Adrenal gland (tissue), 9 donors: ENCODE measurements at regions not wholly inside any gene's neighbourhood (a gene's known extent, or its start where the extent isn't known, plus 50 kb on each side); places are given as distances from the start of the nearest gene placed in this dataset.

Experiments
- DNase-seq, 7 donors: peaks; one replicate each; pipeline ENCODE4 v3.0.0-alpha.2; 2019 to 2020
- H3K27ac ChIP-seq, 5 donors: fragments of 200-600 bp; sonication (generic) in 4 of 5; 1 replicate in 3 of 5; 2 replicates in 2 of 5; pipeline versions ENCODE4 v1.5.1 to v1.8.0; 2016 to 2020; ENCODE audit warnings: mild to moderate bottlenecking in 1 of 5
- H3K27me3 ChIP-seq: fragments of 200-600 bp; 2 replicates; pipeline ENCODE4 v1.8.0; 2021
- H3K36me3 ChIP-seq, 2 donors: fragments of 200-600 bp; replicated peaks in 1 of 2; 1 replicate in 1 of 2; 2 replicates in 1 of 2; pipeline versions ENCODE4 v1.5.1 to v1.8.0; 2018 to 2022
- H3K4me1 ChIP-seq, 2 donors: fragments of 200-600 bp; replicated peaks in 1 of 2; 1 replicate in 1 of 2; 2 replicates in 1 of 2; pipeline versions ENCODE4 v1.5.1 to v1.8.0; 2018 to 2021
- H3K4me3 ChIP-seq, 4 donors: fragments of 200-600 bp; sonication (generic) in 3 of 4; one replicate each; pipeline ENCODE4 v1.5.1; 2016 to 2018
- H3K9me3 ChIP-seq, 3 donors: fragments of 200-600 bp; sonication (generic) in 1 of 3; replicated peaks in 1 of 3; 1 replicate in 2 of 3; 2 replicates in 1 of 3; pipeline versions ENCODE4 v1.5.1 to v1.8.0; 2016 to 2021
- CTCF ChIP-seq, 6 experiments: fragments of 450-650 bp in 4 of 6; fragments of 200-600 bp in 2 of 6; sonication (generic) in 1 of 6; IDR thresholded peaks; 1 replicate in 5 of 6; 2 replicates in 1 of 6; pipeline versions ENCODE4 v1.5.1 to v1.8.0; 2016 to 2021; ENCODE audit warnings: antibody characterized with exemption in 6 of 6, mild to moderate bottlenecking in 2 of 6, moderate library complexity in 1 of 6
- POLR2A ChIP-seq, 2 donors: fragments of 450-650 bp; IDR thresholded peaks; one replicate each; pipeline ENCODE4 v1.6.1; 2017; ENCODE audit warnings: antibody characterized with exemption in 2 of 2, mild to moderate bottlenecking in 2 of 2, moderate library complexity in 1 of 2
- WGBS, 4 donors: extraction: QIAGEN DNeasy Blood & Tissue Kit in 2 of 4; methylation state at CpG; one replicate each; pipeline versions ENCODE4 v1.1.5 to v1.1.7; 2013 to 2017; 5-methylcytosine and 5-hydroxymethylcytosine counted together
- intact Hi-C, 2 donors: fragments of 100-400 bp; cut with DNase I; formaldehyde crosslinking; loops; one replicate each; pipeline versions ENCODE4 v1.14.1 to v1.15.0; 2022 to 2023
- donor health status: healthy with polysubstance abuse.
- donor health status: Bipolar disorder and iron deficiency.
- donor health status: DM: yes; HTN: yes; CAD: no.
- donor health status: DM: no; HTN: no; CAD: no.
- donor health status: DM: no; HTN: no; CAD: no.

DNA sequence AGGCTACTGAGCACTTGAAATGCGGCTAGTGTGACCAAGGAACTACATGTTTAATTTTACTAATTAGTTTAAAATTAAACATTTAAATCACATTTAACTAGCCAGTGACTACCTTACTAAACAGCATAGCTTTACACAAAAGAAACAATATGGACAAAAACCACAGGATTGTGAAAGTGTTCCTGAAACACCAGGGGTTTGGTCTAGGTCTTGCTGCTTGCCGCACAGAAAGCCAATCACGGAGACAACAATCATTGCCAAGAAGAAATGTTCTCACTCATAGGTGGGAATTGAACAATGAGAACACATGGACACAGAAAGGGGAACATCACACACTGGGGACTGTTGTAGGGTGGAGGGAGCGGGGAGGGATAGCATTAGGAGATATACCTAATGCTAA, 309.5 kb downstream of the C11orf87 start:
- H3K36me3 ChIP-seq = no peaks in the 10 kb centered on the region
- H3K27ac ChIP-seq = no peak overlapping the region
- intact Hi-C loops = no loop called here
- H3K9me3 ChIP-seq = no peaks in the 10 kb centered on the region
- no peaks in the 10 kb centered on the region for H3K27me3 ChIP-seq
- 86 to 92% (median 90%) methylated on average over 4 of the region's 4 CpGs for WGBS, 4 donors
- H3K4me1 ChIP-seq = no peaks in the 10 kb centered on the region
- DNase-seq = no peak
- TF ChIP-seq POLR2A (IDR thresholded peaks at IDR 0.05) (no peak), CTCF (IDR thresholded peaks at IDR 0.05) (no peak)
- H3K4me3 ChIP-seq = no peak overlapping the region

- H3K9me3 ChIP-seq = no peaks in the 10 kb centered on the region
- DNase-seq = no peak
- WGBS, 4 donors = 94 to 100% (median 98%) methylated on average over 1 of the region's 1 CpG
- no peaks in the 10 kb centered on the region for H3K27me3 ChIP-seq
- intact Hi-C loops = no loop called here
- H3K36me3 ChIP-seq = no peaks in the 10 kb centered on the region
- H3K4me1 ChIP-seq = no peaks in the 10 kb centered on the region
- no peak overlapping the region for H3K4me3 ChIP-seq
- TF ChIP-seq CTCF (IDR thresholded peaks at IDR 0.05) (no peak), POLR2A (IDR thresholded peaks at IDR 0.05) (no peak)
- no peak overlapping the region for H3K27ac ChIP-seq
Measured at GRCh38 chr11:109733245-109733644, 311.3 kb downstream of the C11orf87 start.

DNA sequence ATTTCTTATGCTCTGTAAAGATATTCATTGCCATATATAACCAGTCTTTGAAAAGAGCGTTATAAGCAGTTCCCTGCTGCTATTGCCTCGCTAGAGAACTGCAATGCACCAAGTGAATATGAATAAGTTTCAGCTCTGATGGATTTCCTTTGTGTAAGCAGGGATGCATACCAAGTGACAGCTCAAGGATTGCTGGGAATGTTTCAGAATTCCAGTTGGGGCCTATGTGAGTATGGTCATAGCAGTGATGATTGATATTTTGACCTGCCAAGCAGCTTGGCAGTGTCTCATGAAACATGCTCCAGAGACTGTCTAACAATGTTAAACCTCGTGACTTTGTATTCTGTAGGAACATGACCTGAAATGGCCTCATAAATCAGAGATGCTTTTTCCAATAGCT, 312.6 kb downstream of the C11orf87 start:
- intact Hi-C loops = no loop called here
- Histone ChIP-seq H3K9me3 (no peaks in the 10 kb centered on the region), H3K27ac (no peak overlapping the region), H3K27me3 (no peaks in the 10 kb centered on the region), H3K4me1 (no peaks in the 10 kb centered on the region), H3K36me3 (no peaks in the 10 kb centered on the region), H3K4me3 (no peak overlapping the region)
- TF ChIP-seq CTCF (IDR thresholded peaks at IDR 0.05) (no peak), POLR2A (IDR thresholded peaks at IDR 0.05) (no peak)
- DNase-seq = no peak
- 52 to 62% (median 56%) methylated on average over 3 of the region's 3 CpGs for WGBS, 4 donors

DNA sequence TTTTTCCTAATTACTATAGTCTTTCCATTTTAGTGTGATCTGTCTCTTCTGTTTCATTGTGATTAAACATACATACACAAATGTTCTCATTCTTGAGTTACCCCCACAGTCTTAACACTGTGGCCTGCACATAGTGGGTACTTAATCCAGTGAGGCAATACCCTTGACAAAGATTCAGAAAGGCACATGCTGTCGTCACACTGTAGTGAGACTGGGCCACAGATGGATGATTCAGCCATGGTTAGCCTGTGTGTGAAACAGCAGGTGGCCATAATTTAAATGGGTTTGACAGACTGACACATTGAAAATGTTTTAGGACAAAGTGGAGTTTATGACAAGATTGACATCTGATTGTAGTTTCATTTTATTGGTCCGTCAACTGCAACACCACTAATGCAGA, 313.1 kb downstream of the C11orf87 start:
- no peak overlapping the region for H3K4me3 ChIP-seq
- 77 to 86% (median 79%) methylated on average over 2 of the region's 2 CpGs for WGBS, 4 donors
- no peak for TF ChIP-seq CTCF (IDR thresholded peaks at IDR 0.05)
- no peak for TF ChIP-seq POLR2A (IDR thresholded peaks at IDR 0.05)
- H3K36me3 ChIP-seq = no peaks in the 10 kb centered on the region
- H3K9me3 ChIP-seq = no peaks in the 10 kb centered on the region
- intact Hi-C loops = no loop called here
- DNase-seq = no peak
- H3K27me3 ChIP-seq = no peaks in the 10 kb centered on the region
- H3K4me1 ChIP-seq = no peaks in the 10 kb centered on the region
- no peak overlapping the region for H3K27ac ChIP-seq
